WTC11 (cell line): ENCODE measurements at regions not wholly inside any gene's neighbourhood (a gene's known extent, or its start where the extent isn't known, plus 50 kb on each side); places are given as distances from the start of the nearest gene placed in this dataset.

Experiments used
- ATF3 ChIP-seq: sonication (generic); formaldehyde crosslinking; conservative IDR thresholded peaks from 2 replicates; pipeline ENCODE4 v1.8.1; 2022; ENCODE audit warnings: mild to moderate bottlenecking, missing genetic modification reagents
- CTCF ChIP-seq: fragments of 200-600 bp; IDR thresholded peaks from 2 replicates; pipeline ENCODE4 v1.8.0; 2022; ENCODE audit warnings: antibody characterized with exemption
- JUN ChIP-seq: sonication (generic); formaldehyde crosslinking; IDR thresholded peaks from 2 replicates; pipeline ENCODE4 v1.8.0; 2023; ENCODE audit warnings: mild to moderate bottlenecking, missing genetic modification reagents
- NFYB ChIP-seq: sonication (generic); formaldehyde crosslinking; conservative IDR thresholded peaks from 2 replicates; pipeline ENCODE4 v1.8.0; 2022; ENCODE audit warnings: low read depth, missing genetic modification reagents
- STAT6 ChIP-seq: sonication (generic); formaldehyde crosslinking; conservative IDR thresholded peaks from 2 replicates; pipeline ENCODE4 v1.8.1; 2023; ENCODE audit warnings: mild to moderate bottlenecking, low read depth, missing genetic modification reagents, moderate library complexity
- ZBTB21 ChIP-seq: sonication (generic); formaldehyde crosslinking; IDR thresholded peaks from 2 replicates; pipeline ENCODE4 v1.8.1; 2023; ENCODE audit warnings: mild to moderate bottlenecking, missing genetic modification reagents, borderline replicate concordance

- no peak for TF ChIP-seq CTCF
- no peak for TF ChIP-seq STAT6 (CRISPR knock-in tag)
- TF ChIP-seq JUN (CRISPR knock-in tag): no peak
- TF ChIP-seq ZBTB21 (CRISPR knock-in tag): no peak
- no peak for TF ChIP-seq ATF3 (CRISPR knock-in tag)
- no peak for TF ChIP-seq NFYB (CRISPR knock-in tag)
Observed at GRCh38 chr15:87408902-87409301, 847.6 kb downstream of the NTRK3 start.
